Esophagus muscularis mucosa (tissue), 4 donors: ENCODE measurements at regions not wholly inside any gene's neighbourhood (a gene's known extent, or its start where the extent isn't known, plus 50 kb on each side); places are given as distances from the start of the nearest gene placed in this dataset.

Source experiments
- CTCF ChIP-seq, 3 experiments: fragments of 200-600 bp in 2 of 3; fragments of 450-650 bp in 1 of 3; sonication (generic) in 2 of 3; IDR thresholded peaks; one replicate each; pipeline ENCODE4 v1.5.1; 2017 to 2019; ENCODE audit warnings: antibody characterized with exemption in 3 of 3, mild to moderate bottlenecking in 2 of 3, moderate library complexity in 1 of 3
- EP300 ChIP-seq: sonication (generic); formaldehyde crosslinking; IDR thresholded peaks from one replicate; pipeline ENCODE4 v1.6.1; 2017; ENCODE audit warnings: antibody characterized with exemption
- POLR2AphosphoS5 ChIP-seq, 2 donors: sonication (generic); formaldehyde crosslinking; IDR thresholded peaks; one replicate each; pipeline ENCODE4 v1.6.1; 2017; ENCODE audit warnings: antibody characterized with exemption in 2 of 2

- TF ChIP-seq CTCF (IDR thresholded peaks at IDR 0.05) (no peak), POLR2AphosphoS5 (IDR thresholded peaks at IDR 0.05) (no peak), EP300 (no peak)
Observed at GRCh38 chr2:53087874-53088461, 679.6 kb upstream of the CHAC2 start.
